ENCODE measurements at regions not wholly inside any gene's neighbourhood (a gene's known extent, or its start where the extent isn't known, plus 50 kb on each side); places are given as distances from the start of the nearest gene placed in this dataset.

GRCh38 chr1:243980071-243980470, 71.0 kb upstream of the ZBTB18 start:
- TF ChIP-seq SP1 (IDR thresholded peaks at IDR 0.05) (no peak), HDGF (IDR thresholded peaks at IDR 0.05; ENCODE audit: borderline replicate concordance) (no peak), ZNF384 (IDR thresholded peaks at IDR 0.05) (no peak), NFRKB (IDR thresholded peaks at IDR 0.05) (no peak)
- POLR2A ChIA-PET = no interaction called here
- CTCF ChIA-PET = no interaction called here
- DNase-seq (ENCODE audit: extremely low spot score) = no peak

DNA sequence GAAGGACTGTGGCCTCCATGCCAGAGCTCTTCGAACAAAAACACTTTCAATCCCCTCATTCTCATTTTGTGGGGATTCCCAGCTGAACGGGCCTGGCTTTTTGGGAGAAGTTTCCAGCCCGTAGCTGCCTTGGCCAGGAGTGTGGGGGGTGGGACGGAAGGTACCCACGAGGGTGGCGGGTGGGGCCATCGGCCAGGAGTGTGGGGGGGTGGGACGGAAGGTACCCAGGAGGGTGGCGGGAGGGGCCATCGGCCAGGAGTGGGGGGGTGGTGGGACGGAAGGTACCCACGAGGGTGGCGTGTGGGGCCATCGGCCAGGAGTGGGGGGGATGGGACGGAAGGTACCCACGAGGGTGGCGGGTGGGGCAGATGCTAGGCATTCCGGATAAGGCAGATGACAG, 71.7 kb upstream of the ZBTB18 start:
- no peak for TF ChIP-seq L3MBTL2 (conservative IDR thresholded peaks at IDR 0.05)
- TF ChIP-seq, protein P1, sequence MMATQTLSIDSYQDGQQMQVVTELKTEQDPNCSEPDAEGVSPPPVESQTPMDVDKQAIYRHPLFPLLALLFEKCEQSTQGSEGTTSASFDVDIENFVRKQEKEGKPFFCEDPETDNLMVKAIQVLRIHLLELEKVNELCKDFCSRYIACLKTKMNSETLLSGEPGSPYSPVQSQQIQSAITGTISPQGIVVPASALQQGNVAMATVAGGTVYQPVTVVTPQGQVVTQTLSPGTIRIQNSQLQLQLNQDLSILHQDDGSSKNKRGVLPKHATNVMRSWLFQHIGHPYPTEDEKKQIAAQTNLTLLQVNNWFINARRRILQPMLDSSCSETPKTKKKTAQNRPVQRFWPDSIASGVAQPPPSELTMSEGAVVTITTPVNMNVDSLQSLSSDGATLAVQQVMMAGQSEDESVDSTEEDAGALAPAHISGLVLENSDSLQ (IDR thresholded peaks at IDR 0.05) = no peak
- no peak for TF ChIP-seq FOXM1 (IDR thresholded peaks at IDR 0.05; ENCODE audit: borderline replicate concordance)
- no peak for TF ChIP-seq SUZ12 (IDR thresholded peaks at IDR 0.05)
- TF ChIP-seq FOXK2 (IDR thresholded peaks at IDR 0.05) = no peak
- no peak for TF ChIP-seq ARNT (IDR thresholded peaks at IDR 0.05)
- TF ChIP-seq LEF1 (IDR thresholded peaks at IDR 0.05; ENCODE audit: borderline replicate concordance) = no peak
- TF ChIP-seq HDGF (IDR thresholded peaks at IDR 0.05; ENCODE audit: borderline replicate concordance) = no peak
- no peak for TF ChIP-seq NFRKB (IDR thresholded peaks at IDR 0.05)
- TF ChIP-seq ZNF384 (IDR thresholded peaks at IDR 0.05) = no peak
- POLR2A ChIA-PET = no interaction called here
- CTCF ChIA-PET = interaction anchor here (0.6 kb wide), 1 partner anchor 346 kb away, joined by 3 read pairs; no protein-coding TSS in a partner anchor
- DNase-seq (ENCODE audit: extremely low spot score) = no peak

DNA sequence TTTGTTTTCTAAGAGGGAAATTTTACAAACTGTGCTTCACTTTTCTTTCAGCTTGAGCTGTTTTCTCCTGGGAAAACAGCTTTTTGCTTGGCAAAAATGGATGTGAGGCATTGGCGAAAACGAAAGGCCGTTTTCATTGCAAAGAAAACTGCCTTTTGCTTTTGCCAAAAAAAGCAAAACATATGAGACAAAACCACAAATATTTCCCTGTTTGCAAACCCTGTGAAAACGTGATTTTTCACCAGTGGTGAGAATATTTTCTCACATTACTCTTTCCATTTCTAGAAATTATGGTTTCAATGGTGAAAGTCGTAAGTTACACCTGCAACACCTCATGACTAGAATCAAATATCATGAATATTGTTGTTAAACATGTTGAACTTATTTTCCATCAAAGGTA, 74.0 kb upstream of the ZBTB18 start:
- TF ChIP-seq SUZ12 (IDR thresholded peaks at IDR 0.05) (no peak), FOXA1 (IDR thresholded peaks at IDR 0.05) (no peak), LEF1 (IDR thresholded peaks at IDR 0.05; ENCODE audit: borderline replicate concordance) (no peak), CTBP1 (IDR thresholded peaks at IDR 0.05; ENCODE audit: borderline replicate concordance) (no peak), BHLHE40 (IDR thresholded peaks at IDR 0.05; ENCODE audit: borderline replicate concordance) (no peak), ZNF384 (IDR thresholded peaks at IDR 0.05) (no peak), HDGF (IDR thresholded peaks at IDR 0.05; ENCODE audit: borderline replicate concordance) (no peak), NFRKB (IDR thresholded peaks at IDR 0.05) (no peak), ARNT (IDR thresholded peaks at IDR 0.05) (no peak), SP1 (IDR thresholded peaks at IDR 0.05) (no peak), ELF4 (IDR thresholded peaks at IDR 0.05) (no peak), TARDBP (IDR thresholded peaks at IDR 0.05) (no peak), FOXM1 (IDR thresholded peaks at IDR 0.05; ENCODE audit: borderline replicate concordance) (no peak), L3MBTL2 (conservative IDR thresholded peaks at IDR 0.05) (no peak), FOXK2 (IDR thresholded peaks at IDR 0.05) (no peak)
- TF ChIP-seq, protein P1 (IDR thresholded peaks at IDR 0.05) = no peak
- ChIA-PET CTCF (no interaction called here), POLR2A (no interaction called here)
- DNase-seq (ENCODE audit: extremely low spot score) = no peak

GRCh38 chr1:243974451-243975292, 76.4 kb upstream of the ZBTB18 start:
- POLR2A ChIA-PET = no interaction called here
- no peak for DNase-seq (ENCODE audit: extremely low spot score)

GRCh38 chr1:243973169-243973568, 77.9 kb upstream of the ZBTB18 start:
- no peak for TF ChIP-seq TARDBP (IDR thresholded peaks at IDR 0.05)
- no peak for TF ChIP-seq FOXM1 (IDR thresholded peaks at IDR 0.05; ENCODE audit: borderline replicate concordance)
- no peak for TF ChIP-seq SP1 (IDR thresholded peaks at IDR 0.05)
- TF ChIP-seq FOXK2 (IDR thresholded peaks at IDR 0.05) = no peak
- TF ChIP-seq CTBP1 (IDR thresholded peaks at IDR 0.05; ENCODE audit: borderline replicate concordance) = no peak
- TF ChIP-seq HDGF (IDR thresholded peaks at IDR 0.05; ENCODE audit: borderline replicate concordance) = no peak
- TF ChIP-seq ZNF384 (IDR thresholded peaks at IDR 0.05) = no peak
- no peak for TF ChIP-seq FOXA1 (IDR thresholded peaks at IDR 0.05)
- no peak for TF ChIP-seq LEF1 (IDR thresholded peaks at IDR 0.05; ENCODE audit: borderline replicate concordance)
- TF ChIP-seq SUZ12 (IDR thresholded peaks at IDR 0.05) = no peak
- TF ChIP-seq L3MBTL2 (conservative IDR thresholded peaks at IDR 0.05) = no peak
- no peak for TF ChIP-seq ELF4 (IDR thresholded peaks at IDR 0.05)
- TF ChIP-seq, protein P1 (IDR thresholded peaks at IDR 0.05) = no peak
- TF ChIP-seq BHLHE40 (IDR thresholded peaks at IDR 0.05; ENCODE audit: borderline replicate concordance) = no peak
- TF ChIP-seq ARNT (IDR thresholded peaks at IDR 0.05) = no peak
- ChIA-PET CTCF (no interaction called here), POLR2A (no interaction called here)
- no peak for DNase-seq (ENCODE audit: extremely low spot score)

More at GRCh38 chr1:243974451-243975292, 76.4 kb upstream of the ZBTB18 start:
- TF ChIP-seq CTBP1 (IDR thresholded peaks at IDR 0.05; ENCODE audit: borderline replicate concordance) = no peak
- no peak for TF ChIP-seq SP1 (IDR thresholded peaks at IDR 0.05)
- no peak for TF ChIP-seq NFRKB (IDR thresholded peaks at IDR 0.05)
- TF ChIP-seq ARNT (IDR thresholded peaks at IDR 0.05) = no peak
- TF ChIP-seq HDGF (IDR thresholded peaks at IDR 0.05; ENCODE audit: borderline replicate concordance) = no peak
- TF ChIP-seq ELF4 (IDR thresholded peaks at IDR 0.05) = no peak
- no peak for TF ChIP-seq LEF1 (IDR thresholded peaks at IDR 0.05; ENCODE audit: borderline replicate concordance)
- CTCF ChIA-PET = interaction anchor here (0.6 kb wide), 1 partner anchor 963 kb away, joined by 5 read pairs; no protein-coding TSS in a partner anchor

- ChIA-PET POLR2A (no interaction called here), CTCF (no interaction called here)
- TF ChIP-seq FOXM1 (IDR thresholded peaks at IDR 0.05; ENCODE audit: borderline replicate concordance) (no peak), HDGF (IDR thresholded peaks at IDR 0.05; ENCODE audit: borderline replicate concordance) (no peak), CTBP1 (IDR thresholded peaks at IDR 0.05; ENCODE audit: borderline replicate concordance) (no peak), LEF1 (IDR thresholded peaks at IDR 0.05; ENCODE audit: borderline replicate concordance) (no peak), L3MBTL2 (conservative IDR thresholded peaks at IDR 0.05) (no peak)
- TF ChIP-seq, protein P1 (IDR thresholded peaks at IDR 0.05) = no peak
- DNase-seq (ENCODE audit: extremely low spot score) = no peak
Measured at GRCh38 chr1:243970077-243970476, 81.0 kb upstream of the ZBTB18 start.

Data from HEK293T (cell line).